MM.1S (cell line): ENCODE measurements at regions not wholly inside any gene's neighbourhood (a gene's known extent, or its start where the extent isn't known, plus 50 kb on each side); places are given as distances from the start of the nearest gene placed in this dataset.

ENCODE experiments used
- CTCF ChIP-seq: fragments of 300-600 bp; sonication (generic); IDR thresholded peaks from 2 replicates; pipeline ENCODE4 v1.5.1; 2016; ENCODE audit warnings: antibody characterized with exemption, low read length, mixed read lengths
- EZH2 ChIP-seq: fragments of 300-600 bp; sonication (generic); optimal IDR thresholded peaks from 2 replicates; pipeline ENCODE3; 2017; ENCODE audit warnings: low read depth, mild to moderate bottlenecking, antibody characterized with exemption, low read length, mixed read lengths

GRCh38 chr3:18771931-18772330 lies 346.8 kb upstream of the SATB1 start:
- TF ChIP-seq CTCF (no peak), EZH2 (no peak)
